Fibroblast of skin of right quadriceps (primary cell): ENCODE measurements at regions not wholly inside any gene's neighbourhood (a gene's known extent, or its start where the extent isn't known, plus 50 kb on each side); places are given as distances from the start of the nearest gene placed in this dataset.
A peak's percentile ranks its signal among the peaks of the same experiment; 100 is the strongest.
"Not testable (repeated sequence)": the region's sequence is repeated elsewhere in the genome, so short reads cannot be mapped to it uniquely, and the experiment has no call there.

Source experiments
- DNase-seq: peaks from one replicate; pipeline ENCODE4 v3.0.0-alpha.2; 2013

- no peak for DNase-seq
Measured at GRCh38 chr9:11559001-11559776, 946.4 kb upstream of the PTPRD start.

- no peak for DNase-seq
Measured at GRCh38 chr9:11577522-11577921, 964.7 kb upstream of the PTPRD start.

GRCh38 chr9:11595756-11596155 lies 983.0 kb upstream of the PTPRD start:
- DNase-seq: peak; percentile 0

GRCh38 chr9:11618241-11618805 lies 1005.5 kb upstream of the PTPRD start:
- DNase-seq: no peak

GRCh38 chr9:11632691-11633090 lies 1019.9 kb upstream of the PTPRD start:
- DNase-seq: no peak

- DNase-seq: no peak
Measured at GRCh38 chr9:11646831-11647230, 1034.0 kb upstream of the PTPRD start.

- no peak for DNase-seq
Measured at GRCh38 chr9:11653867-11654266, 1039.3 kb upstream of the TYRP1 start.

- DNase-seq: no peak
Measured at GRCh38 chr9:11663913-11664312, 1029.3 kb upstream of the TYRP1 start.

GRCh38 chr9:11676821-11677220 lies 1016.4 kb upstream of the TYRP1 start:
- DNase-seq: no peak

GRCh38 chr9:11686733-11687132 lies 1006.5 kb upstream of the TYRP1 start:
- no peak for DNase-seq

GRCh38 chr9:11697126-11697525 lies 996.1 kb upstream of the TYRP1 start:
- no peak for DNase-seq

GRCh38 chr9:11701706-11702105 lies 991.5 kb upstream of the TYRP1 start:
- DNase-seq: no peak

- peak; percentile 1 for DNase-seq
Measured at GRCh38 chr9:11702548-11702947, 990.6 kb upstream of the TYRP1 start.

- DNase-seq: not testable (repeated sequence)
Measured at GRCh38 chr9:11704198-11704597, 989.0 kb upstream of the TYRP1 start.

GRCh38 chr9:11708899-11709298 lies 984.3 kb upstream of the TYRP1 start:
- no peak for DNase-seq

- no peak for DNase-seq
Measured at GRCh38 chr9:11709567-11709966, 983.6 kb upstream of the TYRP1 start.

- no peak for DNase-seq
Measured at GRCh38 chr9:11713077-11713476, 980.1 kb upstream of the TYRP1 start.

GRCh38 chr9:11722957-11723356 lies 970.2 kb upstream of the TYRP1 start:
- no peak for DNase-seq

- DNase-seq: no peak
Measured at GRCh38 chr9:11726659-11727058, 966.5 kb upstream of the TYRP1 start.

- DNase-seq: no peak
Measured at GRCh38 chr9:11735391-11735790, 957.8 kb upstream of the TYRP1 start.

GRCh38 chr9:11742471-11742870 lies 950.7 kb upstream of the TYRP1 start:
- DNase-seq: no peak

GRCh38 chr9:11743356-11743755 lies 949.8 kb upstream of the TYRP1 start:
- DNase-seq: no peak

GRCh38 chr9:11749396-11749795 lies 943.8 kb upstream of the TYRP1 start:
- DNase-seq: no peak

GRCh38 chr9:11755951-11756350 lies 937.2 kb upstream of the TYRP1 start:
- peak; percentile 5 for DNase-seq

GRCh38 chr9:11757408-11757807 lies 935.8 kb upstream of the TYRP1 start:
- no peak for DNase-seq
